ENCODE measurements at regions not wholly inside any gene's neighbourhood (a gene's known extent, or its start where the extent isn't known, plus 50 kb on each side); places are given as distances from the start of the nearest gene placed in this dataset.

GRCh38 chr5:17918373-17919104, 284.3 kb downstream of the TAF11L14 start:
- TF ChIP-seq CTCF (IDR thresholded peaks at IDR 0.05): no peak
- TF ChIP-seq POLR2A (IDR thresholded peaks at IDR 0.05): no peak

Measured in vagina (tissue), 2 donors.